ENCODE measurements at regions not wholly inside any gene's neighbourhood (a gene's known extent, or its start where the extent isn't known, plus 50 kb on each side); places are given as distances from the start of the nearest gene placed in this dataset.

DNA sequence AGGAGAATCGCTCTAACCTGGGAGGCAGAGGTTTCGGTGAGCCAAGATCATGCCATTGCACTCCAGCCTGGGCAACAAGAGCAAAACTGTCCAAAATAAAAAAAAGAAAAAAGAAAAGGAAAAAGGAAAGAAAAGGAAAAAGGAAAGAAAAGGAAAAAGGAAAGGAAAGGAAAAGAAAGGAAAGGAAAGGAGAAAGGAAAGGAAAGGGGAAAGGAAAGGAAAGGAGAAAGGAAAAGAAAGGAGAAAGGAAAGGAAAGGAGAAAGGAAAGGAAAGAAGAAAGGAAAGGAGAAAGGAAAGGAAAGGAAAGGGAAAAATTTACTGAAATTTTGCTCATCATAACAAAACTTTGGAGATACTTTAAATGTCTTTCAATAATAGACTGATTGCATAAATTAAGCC is 391.3 kb upstream of the GYPC start:
- TF ChIP-seq, protein P1, sequence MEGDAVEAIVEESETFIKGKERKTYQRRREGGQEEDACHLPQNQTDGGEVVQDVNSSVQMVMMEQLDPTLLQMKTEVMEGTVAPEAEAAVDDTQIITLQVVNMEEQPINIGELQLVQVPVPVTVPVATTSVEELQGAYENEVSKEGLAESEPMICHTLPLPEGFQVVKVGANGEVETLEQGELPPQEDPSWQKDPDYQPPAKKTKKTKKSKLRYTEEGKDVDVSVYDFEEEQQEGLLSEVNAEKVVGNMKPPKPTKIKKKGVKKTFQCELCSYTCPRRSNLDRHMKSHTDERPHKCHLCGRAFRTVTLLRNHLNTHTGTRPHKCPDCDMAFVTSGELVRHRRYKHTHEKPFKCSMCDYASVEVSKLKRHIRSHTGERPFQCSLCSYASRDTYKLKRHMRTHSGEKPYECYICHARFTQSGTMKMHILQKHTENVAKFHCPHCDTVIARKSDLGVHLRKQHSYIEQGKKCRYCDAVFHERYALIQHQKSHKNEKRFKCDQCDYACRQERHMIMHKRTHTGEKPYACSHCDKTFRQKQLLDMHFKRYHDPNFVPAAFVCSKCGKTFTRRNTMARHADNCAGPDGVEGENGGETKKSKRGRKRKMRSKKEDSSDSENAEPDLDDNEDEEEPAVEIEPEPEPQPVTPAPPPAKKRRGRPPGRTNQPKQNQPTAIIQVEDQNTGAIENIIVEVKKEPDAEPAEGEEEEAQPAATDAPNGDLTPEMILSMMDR (IDR thresholded peaks at IDR 0.05; ENCODE audit: low read depth, low read length, missing input control), result no peak
- TF ChIP-seq GABPA (IDR thresholded peaks at IDR 0.05 in 1 of 2, conservative IDR thresholded peaks at IDR 0.05 in 1 of 2), result no peak
- TF ChIP-seq JUND (IDR thresholded peaks at IDR 0.05), result no peak
- TF ChIP-seq RXRA (IDR thresholded peaks at IDR 0.05), result no peak
- no peak for TF ChIP-seq REST (IDR thresholded peaks at IDR 0.05)
- TF ChIP-seq, protein P2, sequence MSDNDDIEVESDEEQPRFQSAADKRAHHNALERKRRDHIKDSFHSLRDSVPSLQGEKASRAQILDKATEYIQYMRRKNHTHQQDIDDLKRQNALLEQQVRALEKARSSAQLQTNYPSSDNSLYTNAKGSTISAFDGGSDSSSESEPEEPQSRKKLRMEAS (IDR thresholded peaks at IDR 0.05), result no peak
